MG63 (cell line): ENCODE measurements at regions not wholly inside any gene's neighbourhood (a gene's known extent, or its start where the extent isn't known, plus 50 kb on each side); places are given as distances from the start of the nearest gene placed in this dataset.

ENCODE experiments used
- DNase-seq: peaks from one replicate; pipeline ENCODE4 v3.0.0-alpha.2; 2020
- H3K27me3 ChIP-seq: fragments of 250-450 bp; sonication (Bioruptor Pico); 2 replicates; pipeline ENCODE4 v1.5.1; 2020; ENCODE audit warnings: mild to moderate bottlenecking, moderate library complexity
- H3K36me3 ChIP-seq: fragments of 250-450 bp; sonication (Bioruptor Pico); 2 replicates; pipeline ENCODE4 v1.5.1; 2020; ENCODE audit warnings: mild to moderate bottlenecking, moderate library complexity
- H3K4me3 ChIP-seq: fragments of 250-450 bp; sonication (Bioruptor Pico); 2 replicates; pipeline ENCODE4 v1.5.1; 2020; ENCODE audit warnings: mild to moderate bottlenecking, moderate library complexity
- H3K9me3 ChIP-seq: fragments of 250-450 bp; sonication (Bioruptor Pico); 2 replicates; pipeline ENCODE4 v1.5.1; 2020; ENCODE audit warnings: mild to moderate bottlenecking, moderate library complexity

GRCh38 chr16:66238696-66239095 is 127.8 kb upstream of the CDH5 start:
- no peak for DNase-seq
- Histone ChIP-seq H3K9me3 (no peaks in the 10 kb centered on the region), H3K4me3 (no peak overlapping the region), H3K36me3 (no peaks in the 10 kb centered on the region), H3K27me3 (no peaks in the 10 kb centered on the region)

GRCh38 chr16:66236301-66236700 is 130.2 kb upstream of the CDH5 start:
- Histone ChIP-seq H3K27me3 (no peaks in the 10 kb centered on the region), H3K4me3 (no peak overlapping the region), H3K9me3 (no peaks in the 10 kb centered on the region), H3K36me3 (no peaks in the 10 kb centered on the region)
- no peak for DNase-seq

GRCh38 chr16:66231452-66232160 is 134.9 kb upstream of the CDH5 start:
- no peaks in the 10 kb centered on the region for H3K36me3 ChIP-seq
- no peak for DNase-seq

GRCh38 chr16:66229651-66230050 is 136.8 kb upstream of the CDH5 start:
- no peaks in the 10 kb centered on the region for H3K27me3 ChIP-seq
- H3K9me3 ChIP-seq = no peaks in the 10 kb centered on the region
- H3K36me3 ChIP-seq = no peaks in the 10 kb centered on the region
- H3K4me3 ChIP-seq = no peak overlapping the region
- no peak for DNase-seq

More at GRCh38 chr16:66231452-66232160, 134.9 kb upstream of the CDH5 start:
- Histone ChIP-seq H3K4me3 (no peak overlapping the region), H3K9me3 (no peaks in the 10 kb centered on the region), H3K27me3 (no peaks in the 10 kb centered on the region)

- H3K9me3 ChIP-seq = no peaks in the 10 kb centered on the region
- no peaks in the 10 kb centered on the region for H3K36me3 ChIP-seq
- no peak for DNase-seq
- no peak overlapping the region for H3K4me3 ChIP-seq
- no peaks in the 10 kb centered on the region for H3K27me3 ChIP-seq
These were observed 137.7 kb upstream of the CDH5 start for GRCh38 chr16:66228792-66229191.

GRCh38 chr16:66227766-66228530 is 138.5 kb upstream of the CDH5 start:
- Histone ChIP-seq H3K9me3 (no peaks in the 10 kb centered on the region), H3K27me3 (no peaks in the 10 kb centered on the region), H3K4me3 (no peak overlapping the region), H3K36me3 (no peaks in the 10 kb centered on the region)
- no peak for DNase-seq

- DNase-seq = no peak
- Histone ChIP-seq H3K27me3 (no peaks in the 10 kb centered on the region), H3K36me3 (no peaks in the 10 kb centered on the region), H3K9me3 (no peaks in the 10 kb centered on the region), H3K4me3 (no peak overlapping the region)
These were observed 139.7 kb upstream of the CDH5 start for GRCh38 chr16:66226762-66227161.

- no peaks in the 10 kb centered on the region for H3K27me3 ChIP-seq
- no peaks in the 10 kb centered on the region for H3K9me3 ChIP-seq
These were observed 140.8 kb upstream of the CDH5 start for GRCh38 chr16:66225696-66226095.

GRCh38 chr16:66224626-66225025 is 141.9 kb upstream of the CDH5 start:
- Histone ChIP-seq H3K4me3 (no peak overlapping the region), H3K36me3 (no peaks in the 10 kb centered on the region)

More at GRCh38 chr16:66225696-66226095, 140.8 kb upstream of the CDH5 start:
- no peak for DNase-seq
- no peak overlapping the region for H3K4me3 ChIP-seq
- H3K36me3 ChIP-seq = no peaks in the 10 kb centered on the region

GRCh38 chr16:66224186-66224585 is 142.3 kb upstream of the CDH5 start:
- no peaks in the 10 kb centered on the region for H3K36me3 ChIP-seq

More at GRCh38 chr16:66224626-66225025, 141.9 kb upstream of the CDH5 start:
- DNase-seq = no peak
- Histone ChIP-seq H3K9me3 (no peaks in the 10 kb centered on the region), H3K27me3 (no peaks in the 10 kb centered on the region)

GRCh38 chr16:66223176-66223780 is 143.2 kb upstream of the CDH5 start:
- DNase-seq = peak; percentile 74

More at GRCh38 chr16:66224186-66224585, 142.3 kb upstream of the CDH5 start:
- Histone ChIP-seq H3K27me3 (no peaks in the 10 kb centered on the region), H3K4me3 (no peak overlapping the region), H3K9me3 (no peaks in the 10 kb centered on the region)
- DNase-seq = no peak

GRCh38 chr16:66222756-66223155 is 143.7 kb upstream of the CDH5 start:
- peak; percentile 7 for DNase-seq
- H3K27me3 ChIP-seq = no peaks in the 10 kb centered on the region

More at GRCh38 chr16:66223176-66223780, 143.2 kb upstream of the CDH5 start:
- Histone ChIP-seq H3K27me3 (no peaks in the 10 kb centered on the region), H3K4me3 (no peak overlapping the region), H3K9me3 (no peaks in the 10 kb centered on the region), H3K36me3 (no peaks in the 10 kb centered on the region)

GRCh38 chr16:66220702-66221101 is 145.8 kb upstream of the CDH5 start:
- Histone ChIP-seq H3K36me3 (no peaks in the 10 kb centered on the region), H3K27me3 (no peaks in the 10 kb centered on the region), H3K4me3 (no peak overlapping the region), H3K9me3 (no peaks in the 10 kb centered on the region)
- no peak for DNase-seq

More at GRCh38 chr16:66222756-66223155, 143.7 kb upstream of the CDH5 start:
- H3K4me3 ChIP-seq = no peak overlapping the region
- H3K9me3 ChIP-seq = no peaks in the 10 kb centered on the region
- no peaks in the 10 kb centered on the region for H3K36me3 ChIP-seq

- Histone ChIP-seq H3K4me3 (no peak overlapping the region), H3K27me3 (no peaks in the 10 kb centered on the region), H3K36me3 (no peaks in the 10 kb centered on the region), H3K9me3 (no peaks in the 10 kb centered on the region)
- no peak for DNase-seq
These were observed 147.0 kb upstream of the CDH5 start for GRCh38 chr16:66219491-66219890.

- DNase-seq = no peak
- no peak overlapping the region for H3K4me3 ChIP-seq
- no peaks in the 10 kb centered on the region for H3K27me3 ChIP-seq
- H3K36me3 ChIP-seq = no peaks in the 10 kb centered on the region
- H3K9me3 ChIP-seq = no peaks in the 10 kb centered on the region
These were observed 154.1 kb upstream of the CDH5 start for GRCh38 chr16:66212428-66212827.

- Histone ChIP-seq H3K9me3 (no peaks in the 10 kb centered on the region), H3K4me3 (no peak overlapping the region), H3K27me3 (no peaks in the 10 kb centered on the region), H3K36me3 (no peaks in the 10 kb centered on the region)
- no peak for DNase-seq
These were observed 154.8 kb upstream of the CDH5 start for GRCh38 chr16:66211651-66212050.

GRCh38 chr16:66207883-66208265 is 158.6 kb upstream of the CDH5 start:
- no peaks in the 10 kb centered on the region for H3K36me3 ChIP-seq
- no peaks in the 10 kb centered on the region for H3K9me3 ChIP-seq
- no peaks in the 10 kb centered on the region for H3K27me3 ChIP-seq
- no peak for DNase-seq
- no peak overlapping the region for H3K4me3 ChIP-seq
